HepG2 (cell line): ENCODE measurements at regions not wholly inside any gene's neighbourhood (a gene's known extent, or its start where the extent isn't known, plus 50 kb on each side); places are given as distances from the start of the nearest gene placed in this dataset.

Experiments used
- ATF2 ChIP-seq: sonication (generic); formaldehyde crosslinking; IDR thresholded peaks from 2 replicates; pipeline ENCODE4 v1.4.0; 2020; ENCODE audit warnings: missing genetic modification reagents
- CBX2 ChIP-seq, 2 experiments: fragments of 200-600 bp in 1 of 2; sonication (generic); formaldehyde crosslinking in 1 of 2; IDR thresholded peaks; 2 replicates each; pipeline versions ENCODE4 v1.7.0 to v1.8.1; 2018 to 2022; ENCODE audit warnings: low read depth in 2 of 2, low read length in 1 of 2, mild to moderate bottlenecking in 1 of 2, missing genetic modification reagents in 1 of 2
- HMGXB4 ChIP-seq, 2 experiments: sonication (generic) in 1 of 2; formaldehyde crosslinking in 1 of 2; IDR thresholded peaks; 2 replicates each; pipeline versions ENCODE4 v1.4.0 to v1.6.1; 2018 to 2020; ENCODE audit warnings: missing genetic modification reagents in 2 of 2, borderline replicate concordance in 1 of 2, low read depth in 1 of 2, mild to moderate bottlenecking in 1 of 2, missing biosample characterization in 1 of 2
- IRX3 ChIP-seq: sonication (generic); formaldehyde crosslinking; IDR thresholded peaks from 2 replicates; pipeline ENCODE4 v1.8.1; 2023; ENCODE audit warnings: mild to moderate bottlenecking, low read depth, missing genetic modification reagents, borderline replicate concordance
- KLF13 ChIP-seq: sonication (generic); formaldehyde crosslinking; IDR thresholded peaks from 2 replicates; pipeline ENCODE4 v1.4.0; 2020; ENCODE audit warnings: mild to moderate bottlenecking, missing genetic modification reagents
- MEF2D ChIP-seq: sonication (generic); formaldehyde crosslinking; IDR thresholded peaks from 2 replicates; pipeline ENCODE4 v1.5.1; 2020; ENCODE audit warnings: mild to moderate bottlenecking, missing genetic modification reagents
- MTA1 ChIP-seq: sonication (generic); formaldehyde crosslinking; IDR thresholded peaks from 2 replicates; pipeline ENCODE4 v1.4.0; 2020; ENCODE audit warnings: missing genetic modification reagents, mild to moderate bottlenecking, borderline replicate concordance
- NFYB ChIP-seq: sonication (generic); formaldehyde crosslinking; IDR thresholded peaks from 2 replicates; pipeline ENCODE4 v1.4.0; 2020; ENCODE audit warnings: missing genetic modification reagents
- ZBTB14 ChIP-seq: sonication (generic); formaldehyde crosslinking; IDR thresholded peaks from 2 replicates; pipeline ENCODE4 v1.4.0; 2020; ENCODE audit warnings: missing genetic modification reagents
- ZBTB40 ChIP-seq, 2 experiments: fragments of 450-650 bp in 1 of 2; sonication (generic) in 1 of 2; formaldehyde crosslinking in 1 of 2; IDR thresholded peaks; 2 replicates each; pipeline versions ENCODE4 v1.6.1 to v1.8.0; 2016 to 2022; ENCODE audit warnings: antibody characterized with exemption in 1 of 2, mild to moderate bottlenecking in 1 of 2, missing genetic modification reagents in 1 of 2
- ZBTB49 ChIP-seq: sonication (generic); formaldehyde crosslinking; IDR thresholded peaks from 2 replicates; pipeline ENCODE4 v1.4.0; 2020; ENCODE audit warnings: missing genetic modification reagents, borderline replicate concordance
- ZFP1 ChIP-seq: IDR thresholded peaks from 2 replicates; pipeline ENCODE4 v1.6.1; 2016
- ZNF530 ChIP-seq: sonication (generic); formaldehyde crosslinking; IDR thresholded peaks from 2 replicates; pipeline ENCODE4 v1.5.0; 2020; ENCODE audit warnings: low read depth, mild to moderate bottlenecking, missing genetic modification reagents

- TF ChIP-seq MTA1 (CRISPR knock-in tag), result no peak
- no peak for TF ChIP-seq ZBTB40 (IDR thresholded peaks at IDR 0.05)
- no peak for TF ChIP-seq ZBTB40 (CRISPR knock-in tag; IDR thresholded peaks at IDR 0.05)
- no peak for TF ChIP-seq CBX2 (IDR thresholded peaks at IDR 0.05; ENCODE audit: low read depth, low read length)
- no peak for TF ChIP-seq CBX2 (CRISPR knock-in tag; IDR thresholded peaks at IDR 0.05; ENCODE audit: low read depth)
- TF ChIP-seq ZBTB49, result no peak
- no peak for TF ChIP-seq MEF2D
- TF ChIP-seq ZBTB14 (CRISPR knock-in tag), result no peak
- no peak for TF ChIP-seq NFYB (CRISPR knock-in tag)
- no peak for TF ChIP-seq KLF13 (CRISPR knock-in tag)
- no peak for TF ChIP-seq ZNF530 (CRISPR knock-in tag)
- TF ChIP-seq HMGXB4 (CRISPR knock-in tag; IDR thresholded peaks at IDR 0.05; ENCODE audit: borderline replicate concordance in 1 of 2, low read depth in 1 of 2), result no peak
- TF ChIP-seq ATF2 (CRISPR knock-in tag), result no peak
- no peak for TF ChIP-seq IRX3 (CRISPR knock-in tag)
- no peak for TF ChIP-seq ZFP1 (CRISPR knock-in tag)
Measured at GRCh38 chr17:70653850-70654249, 484.5 kb downstream of the KCNJ2 start (continued).
